ENCODE measurements at regions not wholly inside any gene's neighbourhood (a gene's known extent, or its start where the extent isn't known, plus 50 kb on each side); places are given as distances from the start of the nearest gene placed in this dataset.

- DNase-seq = no peak
These were observed 61.7 kb upstream of the PPP2R2B start for GRCh38 chr5:146940295-146940694.

- DNase-seq = no peak
These were observed 65.5 kb upstream of the PPP2R2B start for GRCh38 chr5:146944019-146944418.

- DNase-seq = no peak
These were observed 66.4 kb upstream of the PPP2R2B start for GRCh38 chr5:146944764-146945616.

- DNase-seq = no peak
These were observed 67.1 kb upstream of the PPP2R2B start for GRCh38 chr5:146945617-146946084.

- no peak for DNase-seq
These were observed 68.8 kb upstream of the PPP2R2B start for GRCh38 chr5:146947181-146947941.

GRCh38 chr5:146948666-146949065, 70.1 kb upstream of the PPP2R2B start:
- no peak for DNase-seq

GRCh38 chr5:146952168-146952567, 73.6 kb upstream of the PPP2R2B start:
- no peak for DNase-seq

GRCh38 chr5:146956217-146956616, 77.7 kb upstream of the PPP2R2B start:
- no peak for DNase-seq

GRCh38 chr5:146959360-146959759, 80.8 kb upstream of the PPP2R2B start:
- no peak for DNase-seq

GRCh38 chr5:146962801-146963355, 84.3 kb upstream of the PPP2R2B start:
- DNase-seq = no peak

- peak in 1 of 2 donors; percentile 82 for DNase-seq
These were observed 87.5 kb upstream of the PPP2R2B start for GRCh38 chr5:146965761-146966659.

- peak in 1 of 2 donors; percentile 74 for DNase-seq
These were observed 89.1 kb upstream of the PPP2R2B start for GRCh38 chr5:146967646-146968045.

- DNase-seq = no peak
These were observed 92.8 kb upstream of the PPP2R2B start for GRCh38 chr5:146971401-146971800.

- DNase-seq = no peak
These were observed 107.9 kb upstream of the PPP2R2B start for GRCh38 chr5:146986469-146986868.

- peak in 1 of 2 donors; percentile 15 for DNase-seq
These were observed 115.4 kb upstream of the PPP2R2B start for GRCh38 chr5:146993876-146994530.

- no peak for DNase-seq
These were observed 117.3 kb upstream of the PPP2R2B start for GRCh38 chr5:146995878-146996277.

- DNase-seq = no peak
These were observed 136.8 kb upstream of the PPP2R2B start for GRCh38 chr5:147015405-147015804.

- peak in 1 of 2 donors; percentile 37 for DNase-seq
These were observed 138.6 kb upstream of the PPP2R2B start for GRCh38 chr5:147017191-147017590.

GRCh38 chr5:147017621-147018020, 139.1 kb upstream of the PPP2R2B start:
- DNase-seq = no peak

GRCh38 chr5:147018812-147019211, 140.3 kb upstream of the PPP2R2B start:
- DNase-seq = no peak

GRCh38 chr5:147036691-147037245, 158.2 kb upstream of the PPP2R2B start:
- no peak for DNase-seq
